Tibial nerve (tissue), 4 donors: ENCODE measurements at regions not wholly inside any gene's neighbourhood (a gene's known extent, or its start where the extent isn't known, plus 50 kb on each side); places are given as distances from the start of the nearest gene placed in this dataset.

ENCODE experiments used
- DNase-seq, 2 donors: peaks; one replicate each; pipeline ENCODE4 v3.0.0-alpha.2; 2019; ENCODE audit warnings: low spot score in 2 of 2
- H3K27ac ChIP-seq, 4 donors: fragments of 200-600 bp; sonication (generic) in 3 of 4; one replicate each; pipeline ENCODE4 v1.5.1; 2017 to 2019; ENCODE audit warnings: mild to moderate bottlenecking in 1 of 4
- H3K27me3 ChIP-seq, 2 donors: fragments of 200-600 bp; sonication (generic) in 1 of 2; one replicate each; pipeline versions ENCODE4 v1.5.1 to v1.6.0; 2017 to 2019
- H3K36me3 ChIP-seq, 3 donors: fragments of 200-600 bp; sonication (generic); one replicate each; pipeline ENCODE4 v1.5.1; 2018 to 2019
- H3K4me1 ChIP-seq, 4 donors: fragments of 200-600 bp; sonication (generic) in 3 of 4; one replicate each; pipeline ENCODE4 v1.5.1; 2017 to 2019
- H3K4me3 ChIP-seq, 4 donors: fragments of 200-600 bp; sonication (generic) in 3 of 4; one replicate each; pipeline ENCODE4 v1.5.1; 2017 to 2019; ENCODE audit warnings: mild to moderate bottlenecking in 1 of 4, moderate library complexity in 1 of 4
- H3K9me3 ChIP-seq, 4 donors: fragments of 200-600 bp; sonication (generic) in 3 of 4; one replicate each; pipeline ENCODE4 v1.5.1; 2017 to 2019
- CTCF ChIP-seq, 5 experiments: fragments of 200-600 bp in 3 of 5; fragments of 450-650 bp in 2 of 5; sonication (generic) in 3 of 5; IDR thresholded peaks; one replicate each; pipeline ENCODE4 v1.5.1; 2016 to 2019; ENCODE audit warnings: antibody characterized with exemption in 5 of 5, mild to moderate bottlenecking in 3 of 5, moderate library complexity in 2 of 5
- EP300 ChIP-seq, 2 donors: sonication (generic); formaldehyde crosslinking; IDR thresholded peaks; one replicate each; pipeline ENCODE4 v1.6.1; 2017; ENCODE audit warnings: antibody characterized with exemption in 2 of 2, mild to moderate bottlenecking in 1 of 2
- POLR2A ChIP-seq, 2 donors: fragments of 450-650 bp; IDR thresholded peaks; one replicate each; pipeline ENCODE4 v1.6.1; 2017; ENCODE audit warnings: antibody characterized with exemption in 2 of 2, mild to moderate bottlenecking in 2 of 2, moderate library complexity in 2 of 2
- WGBS, 2 donors: methylation state at CpG; one replicate each; pipeline ENCODE4 v1.1.5; 2018; 5-methylcytosine and 5-hydroxymethylcytosine counted together

- Histone ChIP-seq H3K27me3 (no peaks in the 10 kb centered on the region), H3K27ac (no peak overlapping the region), H3K4me3 (no peak overlapping the region), H3K36me3 (no peaks in the 10 kb centered on the region), H3K9me3 (no peaks in the 10 kb centered on the region), H3K4me1 (peaks cover 0 to 24% (median 0%) of the 10 kb centered on the region in 4 donors)
- TF ChIP-seq POLR2A (IDR thresholded peaks at IDR 0.05) (no peak), EP300 (IDR thresholded peaks at IDR 0.05) (no peak), CTCF (IDR thresholded peaks at IDR 0.05) (no peak)
- WGBS, 2 donors = 65 to 68% methylated on average over 7 of the region's 7 CpGs
- no peak for DNase-seq
These were observed 104.1 kb upstream of the TUT7 start for GRCh38 chr9:86458191-86458855.

GRCh38 chr9:86456416-86456815 lies 102.2 kb upstream of the TUT7 start:
- no peak overlapping the region for H3K4me3 ChIP-seq
- no peak for TF ChIP-seq POLR2A (IDR thresholded peaks at IDR 0.05)
- TF ChIP-seq CTCF (IDR thresholded peaks at IDR 0.05) = no peak
- TF ChIP-seq EP300 (IDR thresholded peaks at IDR 0.05) = no peak
- no peaks in the 10 kb centered on the region for H3K36me3 ChIP-seq
- no peaks in the 10 kb centered on the region for H3K27me3 ChIP-seq
- H3K27ac ChIP-seq = no peak overlapping the region
- H3K4me1 ChIP-seq = peaks cover 0 to 27% (median 0%) of the 10 kb centered on the region in 4 donors
- peaks cover 0 to 4% (median 0%) of the 10 kb centered on the region in 4 donors for H3K9me3 ChIP-seq
- no peak for DNase-seq
- WGBS, 2 donors = 91 to 96% methylated on average over 4 of the region's 4 CpGs

- no peak for DNase-seq
- peak overlapping the region in 2 of 4 donors; percentile 8 to 50 for H3K27ac ChIP-seq
- TF ChIP-seq CTCF (IDR thresholded peaks at IDR 0.05) (no peak), EP300 (IDR thresholded peaks at IDR 0.05) (no peak), POLR2A (IDR thresholded peaks at IDR 0.05) (no peak)
These were observed 100.7 kb upstream of the TUT7 start for GRCh38 chr9:86454701-86455615.

GRCh38 chr9:86452201-86452828 lies 98.1 kb upstream of the TUT7 start:
- Histone ChIP-seq H3K36me3 (no peaks in the 10 kb centered on the region), H3K27me3 (no peaks in the 10 kb centered on the region), H3K4me1 (peaks cover 0 to 22% (median 0%) of the 10 kb centered on the region in 4 donors), H3K27ac (no peak overlapping the region), H3K4me3 (no peak overlapping the region), H3K9me3 (peaks cover 0 to 4% (median 0%) of the 10 kb centered on the region in 4 donors)
- DNase-seq = peak in 1 of 2 donors; percentile 21
- no peak for TF ChIP-seq POLR2A (IDR thresholded peaks at IDR 0.05)
- peak in 1 of 2 donors; percentile 26 for TF ChIP-seq EP300 (IDR thresholded peaks at IDR 0.05)
- TF ChIP-seq CTCF (IDR thresholded peaks at IDR 0.05) = no peak
- 54 to 67% methylated on average over 3 of the region's 3 CpGs for WGBS, 2 donors

More at GRCh38 chr9:86454701-86455615, 100.7 kb upstream of the TUT7 start:
- Histone ChIP-seq H3K9me3 (peaks cover 0 to 4% (median 0%) of the 10 kb centered on the region in 4 donors), H3K4me1 (peaks cover 0 to 27% (median 0%) of the 10 kb centered on the region in 4 donors), H3K36me3 (no peaks in the 10 kb centered on the region), H3K27me3 (no peaks in the 10 kb centered on the region), H3K4me3 (no peak overlapping the region)
- WGBS, 2 donors = 13 to 14% methylated on average over 7 of the region's 7 CpGs
